T-cell (primary cell): ENCODE measurements at regions not wholly inside any gene's neighbourhood (a gene's known extent, or its start where the extent isn't known, plus 50 kb on each side); places are given as distances from the start of the nearest gene placed in this dataset.

Source experiments
- ATAC-seq, 4 experiments: fragments of 200-7000 bp in 3 of 4; fragments of 150-1000 bp in 1 of 4; cut with Tn5 transposase; replicated peaks in 1 of 4; 1 replicate in 3 of 4; 2 replicates in 1 of 4; pipeline ENCODE4 v1.10.0; 2021; ENCODE audit warnings: moderate library complexity in 3 of 4, mild to moderate bottlenecking in 2 of 4, moderate number of reproducible peaks in 1 of 4
- CTCF ChIA-PET, 2 donors: fragments of 300-600 bp; sonication (Branson Sonifier 250); formaldehyde crosslinking; loops; one replicate each; lab custom pipeline; 2022; ENCODE audit warnings: antibody characterized with exemption in 2 of 2; lab: Charles Lee
- POLR2A ChIA-PET, 2 donors: fragments of 300-600 bp; sonication (Branson Sonifier 250); formaldehyde crosslinking; loops; one replicate each; lab custom pipeline; 2022; ENCODE audit warnings: antibody characterized with exemption in 2 of 2; lab: Charles Lee
- DNase-seq, 35 experiments: peaks; one replicate each; pipeline versions ENCODE4 v3.0.0 to v3.0.0-alpha.2; 2013 to 2023
- H3K27ac ChIP-seq: one replicate; pipeline ENCODE4 v1.5.1; 2013; ENCODE audit warnings: low read length
- H3K27me3 ChIP-seq, 2 experiments: replicated peaks in 1 of 2; 1 replicate in 1 of 2; 2 replicates in 1 of 2; pipeline versions ENCODE4 v1.6.1 to v1.7.0; 2013; ENCODE audit warnings: low read length in 1 of 2, mixed read lengths in 1 of 2; ENCODE audit not compliant: control insufficient read depth in 2 of 2, insufficient read depth in 2 of 2; ENCODE audit errors: extremely low read depth in 1 of 2
- H3K36me3 ChIP-seq, 2 donors: 1 replicate in 1 of 2; 2 replicates in 1 of 2; pipeline versions ENCODE4 v1.6.1 to v1.7.0; 2013; ENCODE audit warnings: low read length in 1 of 2; ENCODE audit not compliant: control insufficient read depth in 2 of 2, insufficient read depth in 1 of 2; ENCODE audit errors: extremely low read depth in 1 of 2
- H3K4me1 ChIP-seq, 2 experiments: 1 replicate in 1 of 2; 2 replicates in 1 of 2; pipeline versions ENCODE4 v1.6.1 to v1.7.0; 2013; ENCODE audit warnings: low read length in 2 of 2, mixed read lengths in 1 of 2; ENCODE audit not compliant: insufficient read depth in 2 of 2, control insufficient read depth in 1 of 2; ENCODE audit errors: extremely low read depth in 1 of 2
- H3K4me3 ChIP-seq, 2 donors: 1 replicate in 1 of 2; 2 replicates in 1 of 2; pipeline versions ENCODE4 v1.5.1 to v1.7.0; 2013; ENCODE audit warnings: mild to moderate bottlenecking in 2 of 2, low read length in 1 of 2, moderate library complexity in 1 of 2; ENCODE audit not compliant: control insufficient read depth in 1 of 2; ENCODE audit errors: extremely low read depth in 1 of 2
- H3K9me3 ChIP-seq: 2 replicates; pipeline ENCODE4 v1.7.0; 2013
- H3K27ac Mint-ChIP-seq, 2 donors: one replicate each; pipeline ENCODE4 v1.8.0; 2020 to 2021; ENCODE audit warnings: mild to moderate bottlenecking in 2 of 2, mixed read lengths in 2 of 2
- H3K27me3 Mint-ChIP-seq, 2 donors: one replicate each; pipeline ENCODE4 v1.8.0; 2021 to 2022; ENCODE audit warnings: mixed read lengths in 2 of 2
- H3K36me3 Mint-ChIP-seq: one replicate; pipeline ENCODE4 v1.8.0; 2021; ENCODE audit warnings: mixed read lengths
- H3K4me1 Mint-ChIP-seq, 3 donors: one replicate each; pipeline ENCODE4 v1.8.0; 2020 to 2022; ENCODE audit warnings: mixed read lengths in 3 of 3, mild to moderate bottlenecking in 1 of 3
- H3K4me3 Mint-ChIP-seq, 3 donors: one replicate each; pipeline ENCODE4 v1.8.0; 2020 to 2022; ENCODE audit warnings: mild to moderate bottlenecking in 3 of 3, mixed read lengths in 3 of 3, moderate library complexity in 3 of 3
- H3K9me3 Mint-ChIP-seq, 3 donors: one replicate each; pipeline ENCODE4 v1.8.0; 2020 to 2022; ENCODE audit warnings: mixed read lengths in 3 of 3
- whole genome bisulfite sequencing: methylation state at CpG from one replicate; pipeline ENCODE4 v1.1.5; 2013; ENCODE audit warnings: missing lambda C conversion rate; ENCODE audit not compliant: insufficient coverage; 5-methylcytosine and 5-hydroxymethylcytosine counted together

GRCh38 chr17:34465789-34466188 lies 102.8 kb upstream of the CCL1 start:
- Mint-ChIP-seq H3K4me3 (no peak overlapping the region), H3K36me3 (no peaks in the 10 kb centered on the region), H3K27ac (no peak overlapping the region), H3K4me1 (no peaks in the 10 kb centered on the region), H3K27me3 (peaks cover 29 to 36% of the 10 kb centered on the region in 2 donors), H3K9me3 (no peaks in the 10 kb centered on the region)
- no peak overlapping the region for H3K27ac ChIP-seq
- H3K27me3 ChIP-seq, result peaks cover 0 to 47% of the 10 kb centered on the region in 2 experiments
- H3K9me3 ChIP-seq, result no peaks in the 10 kb centered on the region
- H3K4me3 ChIP-seq, result no peak overlapping the region
- ATAC-seq (no peak), DNase-seq (no peak)
- 71% methylated on average over 5 of the region's 8 CpGs for WGBS
- no peaks in the 10 kb centered on the region for H3K36me3 ChIP-seq
- ChIA-PET CTCF (no interaction called here), POLR2A (no interaction called here)
- H3K4me1 ChIP-seq, result no peaks in the 10 kb centered on the region

GRCh38 chr17:34464812-34465211 lies 101.8 kb upstream of the CCL1 start:
- Mint-ChIP-seq H3K4me3 (no peak overlapping the region), H3K9me3 (no peaks in the 10 kb centered on the region), H3K4me1 (no peaks in the 10 kb centered on the region), H3K27me3 (peaks cover 37 to 38% of the 10 kb centered on the region in 2 donors), H3K36me3 (no peaks in the 10 kb centered on the region), H3K27ac (no peak overlapping the region)
- Histone ChIP-seq H3K9me3 (no peaks in the 10 kb centered on the region), H3K36me3 (no peaks in the 10 kb centered on the region), H3K4me3 (no peak overlapping the region), H3K27ac (no peak overlapping the region), H3K27me3 (peaks cover 0 to 57% of the 10 kb centered on the region in 2 experiments), H3K4me1 (no peaks in the 10 kb centered on the region)
- POLR2A ChIA-PET, result no interaction called here
- DNase-seq (no peak), ATAC-seq (no peak)
- WGBS, result 85% methylated on average over 4 of the region's 4 CpGs
- CTCF ChIA-PET, result no interaction called here

- Histone ChIP-seq H3K9me3 (no peaks in the 10 kb centered on the region), H3K36me3 (no peaks in the 10 kb centered on the region), H3K4me3 (no peak overlapping the region), H3K27ac (no peak overlapping the region), H3K4me1 (no peaks in the 10 kb centered on the region), H3K27me3 (peaks cover 0 to 54% of the 10 kb centered on the region in 2 experiments)
- ChIA-PET POLR2A (no interaction called here), CTCF (no interaction called here)
- Mint-ChIP-seq H3K9me3 (no peaks in the 10 kb centered on the region), H3K4me3 (no peak overlapping the region), H3K27me3 (peaks cover 49 to 60% of the 10 kb centered on the region in 2 donors), H3K4me1 (no peaks in the 10 kb centered on the region), H3K36me3 (no peaks in the 10 kb centered on the region), H3K27ac (no peak overlapping the region)
- ATAC-seq, result no peak
- no peak for DNase-seq
- WGBS, result 73% methylated on average over 3 of the region's 6 CpGs
Measured at GRCh38 chr17:34458266-34458665, 95.2 kb upstream of the CCL1 start.

- Histone ChIP-seq H3K27ac (no peak overlapping the region), H3K36me3 (no peaks in the 10 kb centered on the region), H3K9me3 (no peaks in the 10 kb centered on the region), H3K27me3 (peaks cover 0 to 47% of the 10 kb centered on the region in 2 experiments), H3K4me1 (no peaks in the 10 kb centered on the region), H3K4me3 (no peak overlapping the region)
- no peaks in the 10 kb centered on the region for H3K36me3 Mint-ChIP-seq
- ATAC-seq (no peak), DNase-seq (no peak)
- no CpG with 5 or more reads among the region's 2 CpGs for WGBS
- H3K4me3 Mint-ChIP-seq, result no peak overlapping the region
- H3K27ac Mint-ChIP-seq, result no peak overlapping the region
- H3K27me3 Mint-ChIP-seq, result peaks cover 57 to 67% of the 10 kb centered on the region in 2 donors
- H3K4me1 Mint-ChIP-seq, result no peaks in the 10 kb centered on the region
- CTCF ChIA-PET, result no interaction called here
- POLR2A ChIA-PET, result no interaction called here
- H3K9me3 Mint-ChIP-seq, result no peaks in the 10 kb centered on the region
Measured at GRCh38 chr17:34456121-34456520, 93.1 kb upstream of the CCL1 start.

DNA sequence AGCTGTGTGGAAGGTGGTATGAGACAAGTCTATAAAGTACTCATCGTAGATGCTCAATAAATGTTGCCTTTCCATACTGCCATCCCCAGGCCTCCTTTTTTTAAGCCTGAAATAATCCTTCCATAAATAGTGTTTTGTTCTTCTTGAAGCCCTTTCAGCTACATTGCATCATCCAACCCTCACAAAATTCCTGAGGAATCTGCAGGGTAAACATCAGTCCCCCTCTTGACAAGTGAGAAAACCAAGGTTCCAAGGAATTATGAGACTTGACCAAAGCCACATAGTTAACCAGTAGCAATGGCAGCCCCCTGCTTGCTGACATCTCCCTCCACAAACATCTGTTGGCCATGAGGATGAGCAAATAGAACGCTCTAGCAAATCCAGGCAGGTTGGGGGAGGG lies 89.7 kb upstream of the CCL1 start:
- Histone ChIP-seq H3K9me3 (no peaks in the 10 kb centered on the region), H3K36me3 (no peaks in the 10 kb centered on the region), H3K4me3 (no peak overlapping the region), H3K27me3 (peaks cover 4 to 23% of the 10 kb centered on the region in 2 experiments), H3K4me1 (no peaks in the 10 kb centered on the region), H3K27ac (no peak overlapping the region)
- Mint-ChIP-seq H3K4me1 (no peaks in the 10 kb centered on the region), H3K4me3 (no peak overlapping the region), H3K27me3 (peaks cover 47 to 54% of the 10 kb centered on the region in 2 donors), H3K27ac (no peak overlapping the region), H3K36me3 (no peaks in the 10 kb centered on the region), H3K9me3 (no peaks in the 10 kb centered on the region)
- no CpG with 5 or more reads among the region's 2 CpGs for WGBS
- ChIA-PET POLR2A (no interaction called here), CTCF (no interaction called here)
- no peak for DNase-seq
- no peak for ATAC-seq

- H3K9me3 Mint-ChIP-seq, result no peaks in the 10 kb centered on the region
- H3K27ac ChIP-seq, result no peak overlapping the region
- no CpG with 5 or more reads among the region's 2 CpGs for WGBS
- H3K36me3 Mint-ChIP-seq, result no peaks in the 10 kb centered on the region
- ChIA-PET POLR2A (no interaction called here), CTCF (interaction anchor here in 1 of 2 donors (0.7 kb wide), 1 partner anchor 169 kb away, joined by 3 read pairs; no protein-coding TSS in a partner anchor)
- H3K27ac Mint-ChIP-seq, result no peak overlapping the region
- H3K4me1 Mint-ChIP-seq, result no peaks in the 10 kb centered on the region
- H3K4me3 Mint-ChIP-seq, result no peak overlapping the region
- ATAC-seq (no peak), DNase-seq (no peak)
- no peaks in the 10 kb centered on the region for H3K4me1 ChIP-seq
- peaks cover 4 to 26% of the 10 kb centered on the region in 2 experiments for H3K27me3 ChIP-seq
- H3K9me3 ChIP-seq, result no peaks in the 10 kb centered on the region
- no peak overlapping the region for H3K4me3 ChIP-seq
- H3K36me3 ChIP-seq, result no peaks in the 10 kb centered on the region
- H3K27me3 Mint-ChIP-seq, result peaks cover 42 to 52% of the 10 kb centered on the region in 2 donors
Measured at GRCh38 chr17:34451313-34451712, 88.3 kb upstream of the CCL1 start.

GRCh38 chr17:34447406-34447805 lies 84.4 kb upstream of the CCL1 start:
- Mint-ChIP-seq H3K27me3 (peaks cover 33 to 34% of the 10 kb centered on the region in 2 donors), H3K27ac (no peak overlapping the region), H3K4me3 (no peak overlapping the region), H3K36me3 (no peaks in the 10 kb centered on the region), H3K4me1 (no peaks in the 10 kb centered on the region), H3K9me3 (no peaks in the 10 kb centered on the region)
- Histone ChIP-seq H3K4me1 (no peaks in the 10 kb centered on the region), H3K36me3 (no peaks in the 10 kb centered on the region), H3K9me3 (no peaks in the 10 kb centered on the region), H3K27ac (no peak overlapping the region), H3K27me3 (peaks cover 4 to 39% of the 10 kb centered on the region in 2 experiments), H3K4me3 (no peak overlapping the region)
- ATAC-seq (no peak), DNase-seq (no peak)
- ChIA-PET CTCF (interaction anchor here in 1 of 2 donors (0.5 kb wide), 1 partner anchor 191 kb away, joined by 3 read pairs; no protein-coding TSS in a partner anchor), POLR2A (no interaction called here)
- WGBS, result 38% methylated on average over 2 of the region's 3 CpGs
